PFSK-1 (cell line): ENCODE measurements at regions not wholly inside any gene's neighbourhood (a gene's known extent, or its start where the extent isn't known, plus 50 kb on each side); places are given as distances from the start of the nearest gene placed in this dataset.

ENCODE experiments used
- FOXP2 ChIP-seq: optimal IDR thresholded peaks from 2 replicates; pipeline ENCODE3; 2011; ENCODE audit warnings: borderline replicate concordance, control low read depth, inconsistent platforms; ENCODE audit not compliant: insufficient read depth; ENCODE audit errors: extremely low read length, extremely low read depth
- POLR2AphosphoS5 ChIP-seq: IDR thresholded peaks from 2 replicates; pipeline ENCODE4 v1.6.1; 2012; ENCODE audit warnings: low read depth, mild to moderate bottlenecking, control low read depth, low read length, moderate library complexity
- REST ChIP-seq, 2 experiments: IDR thresholded peaks; 2 replicates each; pipeline versions ENCODE4 v1.6.1 to v1.8.0; 2011 to 2012; ENCODE audit warnings: low read depth in 2 of 2, low read length in 2 of 2, control low read depth in 1 of 2, inconsistent platforms in 1 of 2, mild to moderate bottlenecking in 1 of 2, moderate library complexity in 1 of 2; ENCODE audit not compliant: insufficient read depth in 1 of 2
- SIN3A ChIP-seq: IDR thresholded peaks from 2 replicates; pipeline ENCODE4 v1.6.1; 2012; ENCODE audit warnings: mild to moderate bottlenecking, low read length, moderate library complexity, borderline replicate concordance; ENCODE audit not compliant: insufficient read depth
- TAF1 ChIP-seq: IDR thresholded peaks from 2 replicates; pipeline ENCODE4 v1.6.1; 2012; ENCODE audit warnings: low read length, control low read depth, borderline replicate concordance; ENCODE audit not compliant: insufficient read depth

DNA sequence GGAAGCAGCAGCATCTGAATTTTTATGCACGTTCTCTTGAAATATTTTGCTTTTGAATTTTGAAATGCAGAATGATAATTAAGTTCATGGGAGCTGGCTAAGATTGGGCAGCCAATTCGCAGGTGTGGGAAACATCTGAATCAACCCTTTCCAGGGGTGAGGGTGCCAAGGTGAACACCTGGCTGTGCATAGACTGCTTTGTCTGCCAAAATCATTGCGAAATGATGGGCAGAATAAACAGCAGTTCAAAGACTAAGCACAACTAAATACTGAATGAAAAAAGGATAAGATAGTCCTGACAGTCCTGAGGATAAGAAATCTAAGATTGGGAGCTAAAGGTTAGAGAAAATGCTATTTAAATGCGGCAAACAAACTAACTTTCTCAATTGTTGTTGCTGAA, 813.3 kb upstream of the RAG2 start:
- TF ChIP-seq REST (IDR thresholded peaks at IDR 0.05; ENCODE audit: insufficient read depth in 1 of 2, low read depth in 2 of 2, low read length in 2 of 2) = no peak
- TF ChIP-seq SIN3A = no peak
- no peak for TF ChIP-seq POLR2AphosphoS5
- no peak for TF ChIP-seq FOXP2
- TF ChIP-seq TAF1 = no peak

DNA sequence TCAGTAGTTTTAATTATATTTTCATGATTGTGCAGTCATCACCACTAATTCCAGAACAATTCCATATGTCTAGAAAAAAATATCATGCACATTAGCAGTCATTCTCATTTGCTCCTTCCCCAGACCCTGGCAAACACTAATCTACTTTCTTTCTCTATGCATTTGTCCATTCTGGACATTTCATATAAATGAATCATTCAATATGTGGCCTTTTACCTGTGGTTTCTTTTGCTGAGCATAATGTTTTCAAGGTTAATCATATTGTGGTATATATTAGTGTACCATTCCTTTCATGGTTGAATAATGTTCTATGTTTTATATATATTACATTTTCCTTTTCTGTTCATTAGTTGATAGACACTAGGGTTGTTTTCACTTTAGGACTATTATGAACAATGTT, 811.1 kb upstream of the RAG2 start:
- no peak for TF ChIP-seq REST (IDR thresholded peaks at IDR 0.05; ENCODE audit: insufficient read depth in 1 of 2, low read depth in 2 of 2, low read length in 2 of 2)
- no peak for TF ChIP-seq TAF1
- no peak for TF ChIP-seq SIN3A
- TF ChIP-seq FOXP2 = no peak
- no peak for TF ChIP-seq POLR2AphosphoS5

GRCh38 chr11:37407461-37407860, 809.4 kb upstream of the RAG2 start:
- no peak for TF ChIP-seq POLR2AphosphoS5
- TF ChIP-seq REST (IDR thresholded peaks at IDR 0.05; ENCODE audit: insufficient read depth in 1 of 2, low read depth in 2 of 2, low read length in 2 of 2) = no peak
- TF ChIP-seq FOXP2 = no peak
- TF ChIP-seq TAF1 = no peak
- TF ChIP-seq SIN3A = no peak

GRCh38 chr11:37406651-37407050, 808.6 kb upstream of the RAG2 start:
- TF ChIP-seq REST (IDR thresholded peaks at IDR 0.05; ENCODE audit: insufficient read depth in 1 of 2, low read depth in 2 of 2, low read length in 2 of 2) (no peak), FOXP2 (no peak), POLR2AphosphoS5 (no peak)

- TF ChIP-seq POLR2AphosphoS5 (no peak), FOXP2 (no peak), REST (IDR thresholded peaks at IDR 0.05; ENCODE audit: insufficient read depth in 1 of 2, low read depth in 2 of 2, low read length in 2 of 2) (no peak), TAF1 (no peak), SIN3A (no peak)
Observed at GRCh38 chr11:37404231-37404630, 806.2 kb upstream of the RAG2 start.
